ENCODE measurements at regions not wholly inside any gene's neighbourhood (a gene's known extent, or its start where the extent isn't known, plus 50 kb on each side); places are given as distances from the start of the nearest gene placed in this dataset.

DNA sequence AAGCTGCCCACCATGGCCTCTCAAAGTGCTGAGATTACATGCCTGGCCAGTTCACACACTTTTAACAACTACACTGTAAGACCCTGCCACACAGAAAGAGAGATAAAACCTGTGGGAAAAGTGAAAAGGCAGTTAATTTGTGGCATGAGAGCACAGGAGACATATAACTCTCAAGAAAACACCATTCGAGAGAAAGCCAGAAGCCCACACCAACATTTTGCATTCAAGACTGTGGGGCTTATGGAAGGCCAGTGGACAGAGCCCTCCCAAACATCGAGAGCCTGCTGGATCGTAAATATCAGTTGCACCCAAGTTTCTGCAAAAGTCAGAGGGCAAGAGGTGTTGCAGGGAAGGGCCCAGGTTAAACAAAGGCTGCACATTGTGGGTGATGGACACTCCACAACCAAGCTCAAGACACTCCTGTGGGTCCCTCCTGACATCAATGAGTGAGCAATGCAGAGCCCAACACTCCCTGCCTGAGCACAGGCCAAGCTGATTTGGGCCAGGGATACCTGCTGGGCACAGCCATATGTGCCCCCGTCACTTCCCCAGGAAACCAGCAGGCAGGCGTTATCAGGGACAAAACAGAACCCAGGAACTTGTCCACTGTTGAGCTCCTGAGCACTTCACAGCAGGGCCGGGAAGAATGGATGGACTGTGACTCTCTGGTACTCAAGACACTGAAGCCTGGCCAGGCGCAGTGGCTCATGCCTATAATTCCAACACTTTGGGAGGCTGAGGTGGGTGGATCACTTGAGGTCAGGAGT lies 114.4 kb downstream of the ZFP36L2 start:
- no peaks in the 10 kb centered on the region for H3K79me2 ChIP-seq (ENCODE audit: control insufficient read depth, low read length)
- no peaks in the 10 kb centered on the region for H3K9me2 ChIP-seq (replicated peaks; ENCODE audit: control insufficient read depth, low read length)
- TF ChIP-seq EZH2phosphoT487 (IDR thresholded peaks at IDR 0.05; ENCODE audit: borderline replicate concordance, low read length), result no peak
- TF ChIP-seq CTCF (IDR thresholded peaks at IDR 0.05; ENCODE audit: low read depth, low read length, poor library complexity, severe bottlenecking), result no peak
- H3K36me3 ChIP-seq (ENCODE audit: control insufficient read depth, low read length), result no peaks in the 10 kb centered on the region
- H3K4me1 ChIP-seq (ENCODE audit: control insufficient read depth, low read length), result peaks cover 20% of the 10 kb centered on the region
- no peak overlapping the region for H3K4me3 ChIP-seq (ENCODE audit: low read length)
- H3K9me3 ChIP-seq (ENCODE audit: control insufficient read depth, insufficient read depth, low read length), result no peaks in the 10 kb centered on the region
- H3K27ac ChIP-seq (ENCODE audit: low read depth, low read length), result no peak overlapping the region
- no peak overlapping the region for H3K4me2 ChIP-seq (ENCODE audit: low read length)
- no peaks in the 10 kb centered on the region for H3K27me3 ChIP-seq (ENCODE audit: control insufficient read depth, low read length)
- no peaks in the 10 kb centered on the region for H4K20me1 ChIP-seq (ENCODE audit: control insufficient read depth, insufficient read depth, low read depth, low read length)
- H3F3A ChIP-seq (ENCODE audit: control insufficient read depth, insufficient read depth), result no peaks in the 10 kb centered on the region

DNA sequence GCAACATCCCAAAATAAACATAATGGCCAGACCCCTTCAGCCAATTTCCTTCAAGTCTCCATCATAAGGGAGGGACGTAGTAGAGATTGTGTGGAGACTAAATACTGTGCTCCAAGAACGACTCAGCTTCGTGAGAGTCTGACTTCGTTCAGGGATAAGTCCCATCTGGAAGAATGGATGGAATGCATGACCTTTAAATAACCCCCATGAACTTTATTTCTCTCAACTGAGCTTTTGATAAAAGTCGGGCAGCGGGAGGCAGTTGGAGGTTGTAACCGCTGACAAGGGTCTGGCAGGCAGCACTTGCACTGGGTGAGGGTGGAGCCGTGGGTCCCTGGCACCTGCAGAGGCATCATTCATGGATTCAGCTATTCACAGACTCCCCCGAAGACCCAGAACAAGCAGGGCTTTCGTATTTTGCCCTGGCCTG lies 115.9 kb downstream of the ZFP36L2 start:
- Histone ChIP-seq H3K4me1 (ENCODE audit: control insufficient read depth, low read length) (peaks cover 35% of the 10 kb centered on the region), H3K4me2 (ENCODE audit: low read length) (no peak overlapping the region), H3K27me3 (ENCODE audit: control insufficient read depth, low read length) (no peaks in the 10 kb centered on the region), H3K4me3 (ENCODE audit: low read length) (no peak overlapping the region), H3K27ac (ENCODE audit: low read depth, low read length) (no peak overlapping the region), H3K36me3 (ENCODE audit: control insufficient read depth, low read length) (no peaks in the 10 kb centered on the region), H3K9me2 (replicated peaks; ENCODE audit: control insufficient read depth, low read length) (no peaks in the 10 kb centered on the region), H3K9me3 (ENCODE audit: control insufficient read depth, insufficient read depth, low read length) (no peaks in the 10 kb centered on the region), H3F3A (ENCODE audit: control insufficient read depth, insufficient read depth) (no peaks in the 10 kb centered on the region), H4K20me1 (ENCODE audit: control insufficient read depth, insufficient read depth, low read depth, low read length) (no peaks in the 10 kb centered on the region), H3K79me2 (ENCODE audit: control insufficient read depth, low read length) (no peaks in the 10 kb centered on the region)
- TF ChIP-seq EZH2phosphoT487 (IDR thresholded peaks at IDR 0.05; ENCODE audit: borderline replicate concordance, low read length) (no peak), CTCF (IDR thresholded peaks at IDR 0.05; ENCODE audit: low read depth, low read length, poor library complexity, severe bottlenecking) (no peak)

GRCh38 chr2:43109261-43109743 lies 117.1 kb downstream of the ZFP36L2 start:
- TF ChIP-seq CTCF (IDR thresholded peaks at IDR 0.05; ENCODE audit: low read depth, low read length, poor library complexity, severe bottlenecking), result no peak
- TF ChIP-seq EZH2phosphoT487 (IDR thresholded peaks at IDR 0.05; ENCODE audit: borderline replicate concordance, low read length), result no peak
- H3F3A ChIP-seq (ENCODE audit: control insufficient read depth, insufficient read depth), result no peaks in the 10 kb centered on the region
- no peaks in the 10 kb centered on the region for H4K20me1 ChIP-seq (ENCODE audit: control insufficient read depth, insufficient read depth, low read depth, low read length)
- no peaks in the 10 kb centered on the region for H3K9me3 ChIP-seq (ENCODE audit: control insufficient read depth, insufficient read depth, low read length)
- H3K36me3 ChIP-seq (ENCODE audit: control insufficient read depth, low read length), result no peaks in the 10 kb centered on the region
- H3K27me3 ChIP-seq (ENCODE audit: control insufficient read depth, low read length), result no peaks in the 10 kb centered on the region
- no peak overlapping the region for H3K4me3 ChIP-seq (ENCODE audit: low read length)
- H3K79me2 ChIP-seq (ENCODE audit: control insufficient read depth, low read length), result no peaks in the 10 kb centered on the region
- no peak overlapping the region for H3K27ac ChIP-seq (ENCODE audit: low read depth, low read length)
- H3K4me1 ChIP-seq (ENCODE audit: control insufficient read depth, low read length), result peaks cover 39% of the 10 kb centered on the region
- H3K9me2 ChIP-seq (replicated peaks; ENCODE audit: control insufficient read depth, low read length), result no peaks in the 10 kb centered on the region
- no peak overlapping the region for H3K4me2 ChIP-seq (ENCODE audit: low read length)
